ENCODE measurements at regions not wholly inside any gene's neighbourhood (a gene's known extent, or its start where the extent isn't known, plus 50 kb on each side); places are given as distances from the start of the nearest gene placed in this dataset.

- no peak overlapping the region for H3K4me3 ChIP-seq (ENCODE audit: low read depth, low read length)
- no peaks in the 10 kb centered on the region for H3K27me3 ChIP-seq (ENCODE audit: control insufficient read depth, insufficient read depth, low read length)
- no peak overlapping the region for H2AFZ ChIP-seq
- no peaks in the 10 kb centered on the region for H3K4me1 ChIP-seq
- H3K4me2 ChIP-seq (ENCODE audit: low read length), result no peak overlapping the region
- H3K36me3 ChIP-seq (ENCODE audit: control insufficient read depth, insufficient read depth, low read length), result no peaks in the 10 kb centered on the region
- no peak for TF ChIP-seq CTCF (IDR thresholded peaks at IDR 0.05)
- no peaks in the 10 kb centered on the region for H3K9me3 ChIP-seq (ENCODE audit: control insufficient read depth, low read length)
- H3K79me2 ChIP-seq, result no peaks in the 10 kb centered on the region
- H3K9ac ChIP-seq, result no peak overlapping the region
- no peak overlapping the region for H3K27ac ChIP-seq
Observed at GRCh38 chr9:102875687-102876086, 119.4 kb upstream of the CYLC2 start.

- Histone ChIP-seq H3K4me2 (ENCODE audit: low read length) (no peak overlapping the region), H3K36me3 (ENCODE audit: control insufficient read depth, insufficient read depth, low read length) (no peaks in the 10 kb centered on the region), H3K9me3 (ENCODE audit: control insufficient read depth, low read length) (no peaks in the 10 kb centered on the region), H2AFZ (no peak overlapping the region), H3K79me2 (no peaks in the 10 kb centered on the region), H3K4me1 (no peaks in the 10 kb centered on the region), H3K9ac (no peak overlapping the region), H3K4me3 (ENCODE audit: low read depth, low read length) (no peak overlapping the region), H3K27ac (no peak overlapping the region), H3K27me3 (ENCODE audit: control insufficient read depth, insufficient read depth, low read length) (no peaks in the 10 kb centered on the region)
- TF ChIP-seq CTCF (IDR thresholded peaks at IDR 0.05), result no peak
Observed at GRCh38 chr9:102867488-102867887, 127.6 kb upstream of the CYLC2 start.

GRCh38 chr9:102862478-102862877 is 132.7 kb upstream of the CYLC2 start:
- H3K4me2 ChIP-seq (ENCODE audit: low read length), result no peak overlapping the region
- no peak overlapping the region for H2AFZ ChIP-seq
- no peaks in the 10 kb centered on the region for H3K9me3 ChIP-seq (ENCODE audit: control insufficient read depth, low read length)
- H3K27ac ChIP-seq, result no peak overlapping the region
- H3K79me2 ChIP-seq, result no peaks in the 10 kb centered on the region
- no peaks in the 10 kb centered on the region for H3K36me3 ChIP-seq (ENCODE audit: control insufficient read depth, insufficient read depth, low read length)
- H3K4me1 ChIP-seq, result no peaks in the 10 kb centered on the region
- no peak overlapping the region for H3K4me3 ChIP-seq (ENCODE audit: low read depth, low read length)
- no peak overlapping the region for H3K9ac ChIP-seq
- no peaks in the 10 kb centered on the region for H3K27me3 ChIP-seq (ENCODE audit: control insufficient read depth, insufficient read depth, low read length)
- no peak for TF ChIP-seq CTCF (IDR thresholded peaks at IDR 0.05)

GRCh38 chr9:102855641-102856040 is 139.5 kb upstream of the CYLC2 start:
- Histone ChIP-seq H3K4me3 (ENCODE audit: low read depth, low read length) (no peak overlapping the region), H3K4me1 (no peaks in the 10 kb centered on the region), H3K27me3 (ENCODE audit: control insufficient read depth, insufficient read depth, low read length) (no peaks in the 10 kb centered on the region), H3K27ac (no peak overlapping the region), H2AFZ (no peak overlapping the region), H3K79me2 (no peaks in the 10 kb centered on the region), H3K9me3 (ENCODE audit: control insufficient read depth, low read length) (no peaks in the 10 kb centered on the region), H3K36me3 (ENCODE audit: control insufficient read depth, insufficient read depth, low read length) (no peaks in the 10 kb centered on the region), H3K4me2 (ENCODE audit: low read length) (no peak overlapping the region), H3K9ac (no peak overlapping the region)
- no peak for TF ChIP-seq CTCF (IDR thresholded peaks at IDR 0.05)

GRCh38 chr9:102845827-102846371 is 149.2 kb upstream of the CYLC2 start:
- Histone ChIP-seq H3K4me1 (no peaks in the 10 kb centered on the region), H3K27me3 (ENCODE audit: control insufficient read depth, insufficient read depth, low read length) (no peaks in the 10 kb centered on the region), H2AFZ (no peak overlapping the region), H3K4me2 (ENCODE audit: low read length) (no peak overlapping the region), H3K9ac (no peak overlapping the region), H3K4me3 (ENCODE audit: low read depth, low read length) (no peak overlapping the region), H3K9me3 (ENCODE audit: control insufficient read depth, low read length) (no peaks in the 10 kb centered on the region), H3K27ac (no peak overlapping the region), H3K36me3 (ENCODE audit: control insufficient read depth, insufficient read depth, low read length) (no peaks in the 10 kb centered on the region), H3K79me2 (no peaks in the 10 kb centered on the region)
- TF ChIP-seq CTCF (IDR thresholded peaks at IDR 0.05), result no peak
